A549 (cell line): ENCODE measurements at regions not wholly inside any gene's neighbourhood (a gene's known extent, or its start where the extent isn't known, plus 50 kb on each side); places are given as distances from the start of the nearest gene placed in this dataset.
"Not testable (repeated sequence)": the region's sequence is repeated elsewhere in the genome, so short reads cannot be mapped to it uniquely, and the experiment has no call there.

Source experiments
- ATAC-seq, 2 experiments: fragments of 200-7000 bp in 1 of 2; fragments of >200 bp in 1 of 2; cut with Nextera tagmentation in 1 of 2; cut with Tn5 transposase in 1 of 2; 3 replicates each; pipeline versions ENCODE4 v1.8.0 to v1.9.1; 2018 to 2020; ENCODE audit warnings: mild to moderate bottlenecking in 1 of 2, moderate library complexity in 1 of 2
- CTCF ChIA-PET: fragments of 300-600 bp; sonication (Branson Sonifier 250); formaldehyde crosslinking; extraction: SDS; loops from one replicate; lab custom pipeline; 2021; ENCODE audit warnings: antibody characterized with exemption, inconsistent platforms; lab: Yijun Ruan, JAX
- POLR2A ChIA-PET: fragments of 350-600 bp; formaldehyde crosslinking; extraction: SDS; loops from one replicate; lab custom pipeline; 2021; ENCODE audit warnings: antibody characterized with exemption, inconsistent platforms; lab: Yijun Ruan, JAX
- DNase-seq, 2 experiments: peaks; one replicate each; pipeline versions ENCODE4 v3.0.0 to v3.0.0-alpha.2; 2011 to 2016; ENCODE audit warnings: low read depth in 1 of 2, low spot score in 1 of 2
- FAIRE-seq: peaks from 2 replicates; lab custom pipeline; 2011; peaks lifted over from hg19 to GRCh38; lab: Jason Lieb, UNC
- H3K27ac ChIP-seq, 2 experiments: fragments of >200 bp; sonication (Bioruptor Twin); formaldehyde crosslinking; 3 replicates each; pipeline ENCODE4 v1.5.1; 2016 to 2017
- H3K4me1 ChIP-seq: fragments of >200 bp; sonication (Bioruptor Twin); formaldehyde crosslinking; 3 replicates; pipeline ENCODE4 v1.6.1; 2016
- H3K4me2 ChIP-seq: fragments of >200 bp; sonication (Bioruptor Twin); formaldehyde crosslinking; 3 replicates; pipeline ENCODE4 v1.6.1; 2016
- H3K4me3 ChIP-seq: fragments of >200 bp; sonication (Bioruptor Twin); formaldehyde crosslinking; 3 replicates; pipeline ENCODE4 v1.5.1; 2016
- H3K9me3 ChIP-seq: fragments of >200 bp; sonication (Bioruptor Twin); formaldehyde crosslinking; 3 replicates; pipeline ENCODE4 v1.6.1; 2016
- CBX2 ChIP-seq: fragments of 200-600 bp; sonication (generic); IDR thresholded peaks from 2 replicates; pipeline ENCODE4 v1.6.1; 2016; ENCODE audit warnings: low read depth, mild to moderate bottlenecking, borderline replicate concordance
- CBX8 ChIP-seq: fragments of 200-600 bp; sonication (generic); IDR thresholded peaks from 2 replicates; pipeline ENCODE4 v1.6.1; 2016
- CEBPB ChIP-seq, 2 experiments: fragments of >200 bp in 1 of 2; sonication (Bioruptor Twin) in 1 of 2; formaldehyde crosslinking in 1 of 2; IDR thresholded peaks; 2 replicates each; pipeline ENCODE4 v1.6.1; 2012 to 2016
- CHD2 ChIP-seq: fragments of 150-350 bp; IDR thresholded peaks from 2 replicates; pipeline ENCODE4 v1.6.1; 2014; ENCODE audit warnings: low read length; ENCODE audit not compliant: partially characterized antibody
- EHF ChIP-seq: fragments of 250-450 bp; sonication (Bioruptor Pico); IDR thresholded peaks from 2 replicates; pipeline ENCODE4 v1.5.0; 2020; ENCODE audit warnings: mild to moderate bottlenecking
- EHMT2 ChIP-seq: fragments of 200-600 bp; sonication (generic); IDR thresholded peaks from 2 replicates; pipeline ENCODE4 v1.6.1; 2016; ENCODE audit warnings: antibody characterized with exemption, low read depth, mild to moderate bottlenecking, moderate library complexity
- EP300 ChIP-seq, 2 experiments: fragments of >200 bp; sonication (Bioruptor Twin); formaldehyde crosslinking; IDR thresholded peaks; 2 replicates in 1 of 2; 3 replicates in 1 of 2; pipeline ENCODE4 v1.6.1; 2016 to 2017
- FOXS1 ChIP-seq: fragments of 250-450 bp; sonication (Bioruptor Pico); IDR thresholded peaks from 2 replicates; pipeline ENCODE4 v1.5.0; 2020; ENCODE audit warnings: mild to moderate bottlenecking, moderate library complexity
- GATA3 ChIP-seq: IDR thresholded peaks from 2 replicates; pipeline ENCODE4 v1.6.1; 2012; ENCODE audit warnings: borderline replicate concordance
- HDAC2 ChIP-seq: fragments of 200-600 bp; sonication (generic); IDR thresholded peaks from 2 replicates; pipeline ENCODE4 v1.6.1; 2016
- HOXB13 ChIP-seq: fragments of 250-450 bp; sonication (Bioruptor Pico); IDR thresholded peaks from 2 replicates; pipeline ENCODE4 v1.5.0; 2020; ENCODE audit warnings: low read depth, mild to moderate bottlenecking, moderate library complexity
- HOXB5 ChIP-seq: fragments of 250-450 bp; sonication (Bioruptor Pico); IDR thresholded peaks from 2 replicates; pipeline ENCODE4 v1.5.0; 2020; ENCODE audit warnings: mild to moderate bottlenecking, moderate library complexity
- JUN ChIP-seq, 2 experiments: fragments of >200 bp; sonication (Bioruptor Twin); formaldehyde crosslinking; IDR thresholded peaks; 2 replicates in 1 of 2; 3 replicates in 1 of 2; pipeline ENCODE4 v1.6.1; 2016 to 2017
- KDM5A ChIP-seq: fragments of 200-600 bp; sonication (generic); IDR thresholded peaks from 2 replicates; pipeline ENCODE4 v1.6.1; 2016; ENCODE audit warnings: antibody characterized with exemption, mild to moderate bottlenecking
- MAFK ChIP-seq: fragments of 450-650 bp; IDR thresholded peaks from 2 replicates; pipeline ENCODE4 v1.6.1; 2014; ENCODE audit not compliant: partially characterized antibody
- POLR2A ChIP-seq: IDR thresholded peaks from 2 replicates; pipeline ENCODE4 v1.6.1; 2012; ENCODE audit warnings: mild to moderate bottlenecking, low read length
- POLR2AphosphoS2 ChIP-seq: conservative IDR thresholded peaks from 2 replicates; pipeline ENCODE4 v1.6.1; 2012; ENCODE audit warnings: low read length, improper control_type of control experiment, inconsistent platforms
- RARB ChIP-seq: fragments of 250-450 bp; sonication (Bioruptor Pico); IDR thresholded peaks from 2 replicates; pipeline ENCODE4 v1.8.0; 2021; ENCODE audit warnings: mild to moderate bottlenecking, moderate library complexity
- RCOR1 ChIP-seq: fragments of 150-350 bp; IDR thresholded peaks from 2 replicates; pipeline ENCODE4 v1.6.1; 2014; ENCODE audit warnings: antibody characterized with exemption, low read length, low read depth
- RFX5 ChIP-seq: fragments of 450-650 bp; IDR thresholded peaks from 2 replicates; pipeline ENCODE4 v1.7.1; 2014; ENCODE audit warnings: antibody characterized with exemption, mild to moderate bottlenecking, moderate library complexity
- SREBF2 ChIP-seq: fragments of 450-650 bp; IDR thresholded peaks from 2 replicates; pipeline ENCODE4 v1.6.1; 2014; ENCODE audit warnings: mild to moderate bottlenecking, moderate library complexity
- ZC3H11A ChIP-seq: fragments of 450-650 bp; IDR thresholded peaks from 2 replicates; pipeline ENCODE4 v1.6.1; 2014; ENCODE audit warnings: antibody characterized with exemption, mild to moderate bottlenecking
- ZFP36 ChIP-seq: fragments of 450-650 bp; IDR thresholded peaks from 2 replicates; pipeline ENCODE4 v1.6.1; 2014; ENCODE audit warnings: borderline replicate concordance; ENCODE audit not compliant: partially characterized antibody
- ZNF302 ChIP-seq: fragments of 250-450 bp; sonication (Bioruptor Pico); IDR thresholded peaks from 2 replicates; pipeline ENCODE4 v1.9.0; 2021; ENCODE audit warnings: inconsistent platforms, mild to moderate bottlenecking, moderate library complexity
- ZSCAN20 ChIP-seq: fragments of 250-450 bp; sonication (Bioruptor Pico); IDR thresholded peaks from 2 replicates; pipeline ENCODE4 v1.8.0; 2022; ENCODE audit warnings: mild to moderate bottlenecking, moderate library complexity
- WGBS: methylation state at CpG from one replicate; pipeline ENCODE4 v1.1.6; 2017; ENCODE audit errors: missing lambda C conversion rate; 5-methylcytosine and 5-hydroxymethylcytosine counted together
- TF ChIP-seq, protein P1 (sequence below): IDR thresholded peaks from 2 replicates; pipeline ENCODE4 v1.6.1; 2012
- TF ChIP-seq, protein P2 (sequence below): fragments of >200 bp; sonication (Bioruptor Twin); formaldehyde crosslinking; IDR thresholded peaks from 3 replicates; pipeline ENCODE4 v1.5.1; 2016

DNA sequence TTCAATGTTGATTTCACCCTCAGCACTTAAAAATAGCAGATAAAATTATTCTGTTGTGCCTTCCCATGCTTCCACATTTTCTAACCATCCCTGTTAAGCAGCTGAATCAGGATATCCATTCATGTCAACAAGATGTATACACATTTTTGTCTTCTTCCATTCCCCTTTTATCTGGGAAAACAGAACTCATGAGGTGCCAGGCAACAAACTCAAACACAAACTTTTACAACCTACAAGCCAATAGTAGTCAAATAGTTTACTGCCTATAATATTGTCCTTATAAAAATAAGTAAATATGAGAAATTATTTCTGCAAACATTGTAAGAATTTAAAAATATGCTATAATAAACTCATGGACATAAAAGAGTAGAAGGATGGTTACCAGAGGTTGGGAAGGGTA is 1569.8 kb downstream of the REEP3 start:
- DNase-seq (no peak), FAIRE-seq (no peak), ATAC-seq (no peak)
- Histone ChIP-seq H3K4me2 (no peak overlapping the region), H3K4me3 (no peak overlapping the region), H3K9me3 (0 out of 3 replicates have a peak, but pooled peaks cover 7% of the 10 kb centered on the region), H3K4me1 (no peaks in the 10 kb centered on the region), H3K27ac (no peak overlapping the region)
- TF ChIP-seq KDM5A (no peak), EHMT2 (no peak), CHD2 (no peak), SREBF2 (no peak), ZFP36 (no peak), POLR2A (no peak), ZNF302 (CRISPR knock-in tag) (no peak), JUN (IDR thresholded peaks at IDR 0.05) (no peak), HDAC2 (no peak), FOXS1 (CRISPR knock-in tag) (no peak), ZC3H11A (no peak), HOXB13 (CRISPR knock-in tag) (no peak), RARB (CRISPR knock-in tag) (no peak)
- TF ChIP-seq, protein P1, sequence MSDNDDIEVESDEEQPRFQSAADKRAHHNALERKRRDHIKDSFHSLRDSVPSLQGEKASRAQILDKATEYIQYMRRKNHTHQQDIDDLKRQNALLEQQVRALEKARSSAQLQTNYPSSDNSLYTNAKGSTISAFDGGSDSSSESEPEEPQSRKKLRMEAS = no peak
- ChIA-PET POLR2A (no interaction called here), CTCF (no interaction called here)

DNA sequence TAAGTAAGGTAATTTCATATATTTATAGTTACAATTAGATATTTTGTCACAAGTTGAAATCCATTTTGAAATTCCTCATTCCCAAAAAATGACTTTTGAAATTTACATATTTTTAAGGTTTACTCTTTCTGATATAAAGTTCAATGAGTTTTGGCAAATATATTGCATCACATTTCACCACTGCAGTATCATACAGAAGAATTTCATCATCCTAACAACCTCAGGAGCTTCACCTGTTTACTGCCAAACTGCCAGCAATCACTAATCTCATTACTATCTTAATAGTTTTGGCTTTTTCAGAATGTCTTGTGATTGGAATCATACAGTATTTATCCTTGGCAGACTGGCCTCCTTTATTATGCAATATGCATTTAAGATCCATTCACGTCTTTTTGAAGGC is 1578.9 kb downstream of the REEP3 start:
- ATAC-seq (no peak), FAIRE-seq (peak; percentile 28), DNase-seq (no peak)
- TF ChIP-seq FOXS1 (CRISPR knock-in tag) (no peak), HOXB13 (CRISPR knock-in tag) (no peak), CEBPB (IDR thresholded peaks at IDR 0.05) (no peak), RFX5 (no peak), EHF (CRISPR knock-in tag) (no peak), CHD2 (no peak), CBX2 (no peak), RCOR1 (no peak), CBX8 (no peak), HOXB5 (CRISPR knock-in tag) (no peak), EP300 (IDR thresholded peaks at IDR 0.05) (no peak), POLR2AphosphoS2 (no peak), GATA3 (no peak), ZSCAN20 (CRISPR knock-in tag) (no peak), MAFK (no peak), JUN (IDR thresholded peaks at IDR 0.05) (no peak)
- TF ChIP-seq, protein P2, sequence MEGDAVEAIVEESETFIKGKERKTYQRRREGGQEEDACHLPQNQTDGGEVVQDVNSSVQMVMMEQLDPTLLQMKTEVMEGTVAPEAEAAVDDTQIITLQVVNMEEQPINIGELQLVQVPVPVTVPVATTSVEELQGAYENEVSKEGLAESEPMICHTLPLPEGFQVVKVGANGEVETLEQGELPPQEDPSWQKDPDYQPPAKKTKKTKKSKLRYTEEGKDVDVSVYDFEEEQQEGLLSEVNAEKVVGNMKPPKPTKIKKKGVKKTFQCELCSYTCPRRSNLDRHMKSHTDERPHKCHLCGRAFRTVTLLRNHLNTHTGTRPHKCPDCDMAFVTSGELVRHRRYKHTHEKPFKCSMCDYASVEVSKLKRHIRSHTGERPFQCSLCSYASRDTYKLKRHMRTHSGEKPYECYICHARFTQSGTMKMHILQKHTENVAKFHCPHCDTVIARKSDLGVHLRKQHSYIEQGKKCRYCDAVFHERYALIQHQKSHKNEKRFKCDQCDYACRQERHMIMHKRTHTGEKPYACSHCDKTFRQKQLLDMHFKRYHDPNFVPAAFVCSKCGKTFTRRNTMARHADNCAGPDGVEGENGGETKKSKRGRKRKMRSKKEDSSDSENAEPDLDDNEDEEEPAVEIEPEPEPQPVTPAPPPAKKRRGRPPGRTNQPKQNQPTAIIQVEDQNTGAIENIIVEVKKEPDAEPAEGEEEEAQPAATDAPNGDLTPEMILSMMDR = no peak
- Histone ChIP-seq H3K4me1 (no peaks in the 10 kb centered on the region), H3K9me3 (0 out of 3 replicates have a peak, but pooled peaks cover 3% of the 10 kb centered on the region), H3K27ac (no peak overlapping the region), H3K4me3 (no peak overlapping the region), H3K4me2 (no peak overlapping the region)
- 13% methylated on average over 1 of the region's 1 CpG for WGBS
- POLR2A ChIA-PET = no interaction called here
- CTCF ChIA-PET = no interaction called here

DNA sequence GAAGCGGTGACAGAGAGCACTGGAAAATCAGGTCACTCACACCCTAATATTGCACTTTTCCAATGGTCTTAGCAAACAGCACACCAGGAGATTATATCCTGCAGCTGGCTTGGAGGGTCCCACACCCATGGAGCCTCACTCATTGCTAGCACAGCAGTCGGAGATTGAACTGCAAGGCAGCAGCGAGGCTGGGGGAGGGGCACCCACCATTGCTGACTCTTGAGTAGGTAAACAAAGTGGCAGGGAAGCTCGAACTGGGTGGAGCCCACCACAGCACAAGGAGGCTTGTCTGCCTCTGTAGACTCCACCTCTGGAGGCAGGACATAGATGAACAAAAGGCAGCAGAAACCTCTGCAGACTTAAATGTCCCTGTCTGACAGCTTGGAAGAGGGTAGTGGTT is 1579.7 kb downstream of the REEP3 start:
- H3K27ac ChIP-seq, POLR2A ChIA-PET, H3K4me1 ChIP-seq, FAIRE-seq, DNase-seq, H3K4me2 ChIP-seq, H3K9me3 ChIP-seq, CTCF ChIA-PET, H3K4me3 ChIP-seq, ATAC-seq: not testable (repeated sequence)
- WGBS = 54% methylated on average over 3 of the region's 4 CpGs
